ENCODE measurements at regions not wholly inside any gene's neighbourhood (a gene's known extent, or its start where the extent isn't known, plus 50 kb on each side); places are given as distances from the start of the nearest gene placed in this dataset.

- TF ChIP-seq CTCF (IDR thresholded peaks at IDR 0.05) (no peak), POLR2A (IDR thresholded peaks at IDR 0.05) (no peak)
Measured at GRCh38 chr7:106571563-106571962, 89.4 kb downstream of the CCDC71L start.

Measured in body of pancreas (tissue), 4 donors.